Epithelial cell of esophagus (primary cell): ENCODE measurements at regions not wholly inside any gene's neighbourhood (a gene's known extent, or its start where the extent isn't known, plus 50 kb on each side); places are given as distances from the start of the nearest gene placed in this dataset.

Experiments
- DNase-seq: peaks from one replicate; pipeline ENCODE4 v3.0.0; 2010; ENCODE audit warnings: low read depth
- H3K4me3 ChIP-seq: 2 replicates; pipeline ENCODE4 v1.5.1; 2011; ENCODE audit warnings: mild to moderate bottlenecking, low read length, control low read depth
- TF ChIP-seq, protein P1 (sequence below): IDR thresholded peaks from 2 replicates; pipeline ENCODE4 v1.5.1; 2011; ENCODE audit warnings: low read depth, mild to moderate bottlenecking, low read length, control low read depth, inconsistent platforms; ENCODE audit not compliant: insufficient read depth; ENCODE audit errors: missing control alignments

DNA sequence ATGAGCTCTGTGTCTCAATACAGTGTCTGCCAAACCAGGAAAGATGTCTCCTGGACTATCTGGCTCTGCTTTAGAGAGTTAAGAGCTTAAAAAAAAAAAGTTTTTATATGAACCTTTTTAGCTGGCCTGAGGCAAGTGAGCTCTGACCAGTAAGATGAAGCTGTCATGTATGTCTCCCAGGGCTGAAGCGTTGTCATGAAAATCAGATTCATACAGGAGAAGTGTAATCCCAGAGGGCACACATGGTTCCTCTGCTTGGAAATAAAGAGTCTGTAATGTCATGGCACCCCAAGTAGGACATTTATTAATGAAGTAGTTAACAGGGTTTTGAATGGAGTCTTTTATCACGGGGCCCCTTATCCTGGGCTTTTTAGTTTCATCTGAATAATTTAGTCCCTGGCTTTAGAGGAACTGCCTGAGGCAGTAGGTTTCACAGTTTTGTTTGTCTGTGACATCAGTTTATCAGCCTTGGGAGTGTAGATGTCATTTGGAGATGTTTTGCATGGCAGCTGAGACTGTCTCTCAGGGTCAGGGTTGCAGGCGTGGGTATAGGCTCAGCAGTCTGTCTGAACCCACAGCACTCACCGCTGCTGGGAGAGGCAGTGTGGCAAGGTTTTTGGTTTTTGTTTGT, 223.3 kb downstream of the DIRAS2 start:
- H3K4me3 ChIP-seq: no peak overlapping the region
- TF ChIP-seq, protein P1, sequence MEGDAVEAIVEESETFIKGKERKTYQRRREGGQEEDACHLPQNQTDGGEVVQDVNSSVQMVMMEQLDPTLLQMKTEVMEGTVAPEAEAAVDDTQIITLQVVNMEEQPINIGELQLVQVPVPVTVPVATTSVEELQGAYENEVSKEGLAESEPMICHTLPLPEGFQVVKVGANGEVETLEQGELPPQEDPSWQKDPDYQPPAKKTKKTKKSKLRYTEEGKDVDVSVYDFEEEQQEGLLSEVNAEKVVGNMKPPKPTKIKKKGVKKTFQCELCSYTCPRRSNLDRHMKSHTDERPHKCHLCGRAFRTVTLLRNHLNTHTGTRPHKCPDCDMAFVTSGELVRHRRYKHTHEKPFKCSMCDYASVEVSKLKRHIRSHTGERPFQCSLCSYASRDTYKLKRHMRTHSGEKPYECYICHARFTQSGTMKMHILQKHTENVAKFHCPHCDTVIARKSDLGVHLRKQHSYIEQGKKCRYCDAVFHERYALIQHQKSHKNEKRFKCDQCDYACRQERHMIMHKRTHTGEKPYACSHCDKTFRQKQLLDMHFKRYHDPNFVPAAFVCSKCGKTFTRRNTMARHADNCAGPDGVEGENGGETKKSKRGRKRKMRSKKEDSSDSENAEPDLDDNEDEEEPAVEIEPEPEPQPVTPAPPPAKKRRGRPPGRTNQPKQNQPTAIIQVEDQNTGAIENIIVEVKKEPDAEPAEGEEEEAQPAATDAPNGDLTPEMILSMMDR: no peak
- no peak for DNase-seq

DNA sequence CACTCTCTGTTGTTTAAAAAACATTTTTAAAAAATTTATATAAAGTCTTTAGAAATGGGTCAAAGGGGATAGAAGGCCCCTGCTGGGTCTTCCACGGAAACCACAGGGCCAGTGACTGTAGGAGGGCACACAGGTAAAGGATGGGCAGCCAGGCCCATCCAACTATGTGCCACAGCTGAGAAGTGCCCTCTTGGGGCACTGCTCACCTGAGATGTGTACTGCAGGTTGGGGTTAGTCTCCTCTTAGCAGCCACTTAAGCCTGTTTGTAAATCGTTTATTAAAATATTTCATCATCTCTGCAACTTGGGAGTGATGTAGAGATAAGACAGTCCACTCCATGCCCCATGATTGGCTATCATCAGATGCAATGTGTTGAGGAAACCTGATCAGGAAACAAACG, 222.4 kb downstream of the DIRAS2 start:
- TF ChIP-seq, protein P1: no peak
- no peak overlapping the region for H3K4me3 ChIP-seq
- no peak for DNase-seq

DNA sequence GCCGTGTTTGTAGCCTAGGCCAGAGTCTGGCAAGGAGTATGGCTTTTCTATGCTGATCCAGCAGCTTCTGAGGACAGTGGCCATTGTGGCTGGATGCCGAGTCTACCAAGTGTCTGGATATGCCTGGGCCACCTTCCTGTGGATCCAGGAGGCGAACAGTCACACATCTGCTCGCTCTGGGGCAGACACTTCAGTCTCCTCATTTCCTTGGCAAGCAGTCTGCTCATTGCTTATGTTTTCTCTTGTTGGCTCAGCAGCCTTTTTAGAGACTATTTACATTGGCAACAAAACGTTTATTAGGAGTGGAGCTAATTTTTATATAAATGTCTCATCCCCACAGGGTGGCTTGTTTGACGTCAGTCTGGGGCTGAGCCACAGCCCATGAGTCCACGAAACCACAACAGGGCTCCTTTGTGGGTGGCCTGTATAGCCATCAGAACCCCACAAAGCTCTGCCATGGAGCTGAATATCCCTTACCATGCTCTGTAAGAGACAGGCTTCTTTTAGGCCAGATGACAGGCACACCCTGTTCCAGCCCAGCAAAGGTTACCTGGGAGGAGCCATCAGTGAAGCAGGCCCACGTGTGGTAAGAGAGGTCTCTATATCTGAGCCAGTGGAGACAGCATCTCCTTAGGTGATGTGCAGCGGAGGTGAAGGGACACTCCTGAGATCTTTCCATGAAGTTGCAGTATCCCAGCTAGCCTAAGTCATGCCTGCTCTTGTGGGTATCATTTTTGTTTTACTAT, 221.7 kb downstream of the DIRAS2 start:
- TF ChIP-seq, protein P1: no peak
- no peak overlapping the region for H3K4me3 ChIP-seq
- no peak for DNase-seq

DNA sequence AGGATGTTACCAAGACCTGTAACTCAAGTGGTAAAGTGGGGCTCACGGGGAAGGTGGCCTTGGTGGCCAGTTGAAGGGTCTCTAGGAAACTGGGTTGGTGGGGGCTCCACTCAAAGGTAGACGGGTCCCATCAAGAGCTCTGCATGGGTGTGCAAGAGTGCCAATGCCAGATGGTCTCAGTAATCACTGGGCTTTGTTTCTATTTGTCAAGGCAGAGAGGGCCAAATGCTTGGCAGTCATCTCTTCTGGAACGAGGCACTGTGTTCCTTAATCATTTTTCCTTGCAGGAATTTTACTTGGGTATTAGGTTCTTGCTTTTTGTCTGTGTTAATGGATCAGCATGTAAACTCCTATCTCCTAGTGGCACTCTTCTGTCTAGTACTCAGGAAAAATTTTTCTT, 220.8 kb downstream of the DIRAS2 start:
- TF ChIP-seq, protein P1: no peak
- H3K4me3 ChIP-seq: no peak overlapping the region
- no peak for DNase-seq

DNA sequence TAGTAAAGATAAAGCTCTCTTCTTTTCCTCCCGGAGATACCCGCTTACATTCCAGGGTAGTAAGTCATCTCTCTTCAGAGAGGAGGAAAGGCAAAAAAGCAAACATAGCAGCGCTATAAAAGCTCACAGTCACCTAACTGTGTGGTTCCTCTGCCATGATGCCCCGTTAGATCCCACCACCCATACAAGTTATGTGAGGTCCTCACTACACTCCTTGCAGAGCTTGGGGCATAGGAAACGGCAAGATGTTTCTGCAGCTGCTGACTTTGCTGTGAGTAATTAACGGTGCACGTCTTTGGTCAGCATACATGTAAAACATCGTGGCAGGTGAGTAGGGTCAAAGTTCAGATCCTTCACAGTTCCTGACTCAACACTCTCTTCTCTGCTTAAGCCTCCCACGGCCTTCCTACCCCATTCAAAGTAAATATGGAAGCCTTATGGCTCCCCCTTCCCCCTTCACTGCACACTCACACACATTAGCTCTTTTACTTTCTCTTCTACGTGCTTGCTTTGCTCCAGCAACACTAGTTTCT, 218.9 kb downstream of the DIRAS2 start:
- TF ChIP-seq, protein P1: no peak
- no peak for DNase-seq
- H3K4me3 ChIP-seq: no peak overlapping the region

DNA sequence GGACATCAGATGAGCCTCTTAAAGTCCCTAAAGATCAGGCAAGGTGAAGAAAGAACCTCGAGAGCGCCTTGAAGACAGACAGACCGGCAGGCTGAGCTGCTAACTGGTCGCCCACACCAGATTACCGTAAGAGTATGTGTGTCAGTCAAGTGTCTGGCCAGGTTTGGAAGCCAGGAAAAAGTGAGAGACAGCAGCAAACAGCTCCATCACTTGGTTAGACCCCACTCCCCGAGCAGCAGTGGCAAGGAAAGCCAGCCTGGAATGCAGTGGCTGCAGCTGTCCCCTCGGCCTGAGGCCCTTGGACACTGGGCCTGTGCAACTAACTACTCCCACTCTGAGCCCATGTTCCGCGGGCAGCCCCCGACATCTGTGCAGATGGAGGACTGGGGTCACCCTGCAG, 214.1 kb downstream of the DIRAS2 start:
- TF ChIP-seq, protein P1: no peak
- DNase-seq: no peak
- H3K4me3 ChIP-seq: no peak overlapping the region
